Neural progenitor cell (in vitro differentiated cells): ENCODE measurements at regions not wholly inside any gene's neighbourhood (a gene's known extent, or its start where the extent isn't known, plus 50 kb on each side); places are given as distances from the start of the nearest gene placed in this dataset.

Experiments used
- DNase-seq: peaks from one replicate; pipeline ENCODE4 v3.0.0-alpha.2; 2016; ENCODE audit warnings: low spot score
- H2AFZ ChIP-seq: fragments of 200-600 bp; sonication (generic); replicated peaks from 2 replicates; pipeline ENCODE4 v1.6.1; 2016; ENCODE audit warnings: antibody characterized with exemption
- H3F3A ChIP-seq: fragments of 200-600 bp; sonication (generic); 2 replicates; pipeline ENCODE4 v1.6.1; 2016; ENCODE audit warnings: antibody characterized with exemption, low read depth
- H3K27ac ChIP-seq: fragments of 200-600 bp; sonication (generic); 2 replicates; pipeline ENCODE4 v1.5.1; 2016; ENCODE audit warnings: mild to moderate bottlenecking
- H3K27me3 ChIP-seq: fragments of 200-600 bp; sonication (generic); 2 replicates; pipeline ENCODE4 v1.6.1; 2016; ENCODE audit warnings: mild to moderate bottlenecking, moderate library complexity
- H3K36me3 ChIP-seq: fragments of 200-600 bp; sonication (generic); 2 replicates; pipeline ENCODE4 v1.5.1; 2016
- H3K4me1 ChIP-seq: fragments of 200-600 bp; sonication (generic); 2 replicates; pipeline ENCODE4 v1.6.1; 2016; ENCODE audit warnings: mixed run types
- H3K4me2 ChIP-seq: fragments of 200-600 bp; sonication (generic); 2 replicates; pipeline ENCODE4 v1.6.1; 2016
- H3K4me3 ChIP-seq: fragments of 200-600 bp; sonication (generic); 2 replicates; pipeline ENCODE4 v1.5.1; 2016
- H3K79me2 ChIP-seq: fragments of 200-600 bp; sonication (generic); 2 replicates; pipeline ENCODE4 v1.6.1; 2016; ENCODE audit warnings: low read depth
- H3K9ac ChIP-seq: fragments of 200-600 bp; sonication (generic); 2 replicates; pipeline ENCODE4 v1.6.1; 2016
- H3K9me3 ChIP-seq: fragments of 200-600 bp; sonication (generic); 2 replicates; pipeline ENCODE4 v1.5.1; 2016; ENCODE audit warnings: low read depth
- H4K20me1 ChIP-seq: fragments of 200-600 bp; sonication (generic); 2 replicates; pipeline ENCODE4 v1.6.1; 2016; ENCODE audit warnings: low read depth
- H3K27ac Mint-ChIP-seq: 3 replicates; pipeline ENCODE4 v1.8.0; 2021; ENCODE audit warnings: mixed read lengths
- H3K27me3 Mint-ChIP-seq: 2 replicates; pipeline ENCODE4 v1.8.0; 2022; ENCODE audit warnings: low read depth, mild to moderate bottlenecking, inconsistent platforms, moderate library complexity, mixed read lengths; ENCODE audit not compliant: insufficient read depth
- H3K36me3 Mint-ChIP-seq: 3 replicates; pipeline ENCODE4 v1.8.0; 2021; ENCODE audit warnings: mixed read lengths
- H3K4me1 Mint-ChIP-seq: 3 replicates; pipeline ENCODE4 v1.8.0; 2021; ENCODE audit warnings: mixed read lengths
- H3K4me3 Mint-ChIP-seq: 3 replicates; pipeline ENCODE4 v1.8.0; 2021; ENCODE audit warnings: mild to moderate bottlenecking, moderate library complexity, mixed read lengths
- H3K9me3 Mint-ChIP-seq: 3 replicates; pipeline ENCODE4 v1.8.0; 2020; ENCODE audit warnings: mixed read lengths
- CTCF ChIP-seq: fragments of 200-600 bp; sonication (generic); IDR thresholded peaks from 2 replicates; pipeline ENCODE4 v1.5.1; 2017; ENCODE audit warnings: antibody characterized with exemption, mild to moderate bottlenecking
- EZH2 ChIP-seq: fragments of 200-600 bp; sonication (generic); IDR thresholded peaks from 2 replicates; pipeline ENCODE4 v1.6.1; 2017; ENCODE audit warnings: antibody characterized with exemption, mild to moderate bottlenecking, moderate library complexity
- EZH2phosphoT487 ChIP-seq: fragments of 200-600 bp; sonication (generic); IDR thresholded peaks from 2 replicates; pipeline ENCODE4 v1.6.1; 2017; ENCODE audit warnings: antibody characterized with exemption

DNA sequence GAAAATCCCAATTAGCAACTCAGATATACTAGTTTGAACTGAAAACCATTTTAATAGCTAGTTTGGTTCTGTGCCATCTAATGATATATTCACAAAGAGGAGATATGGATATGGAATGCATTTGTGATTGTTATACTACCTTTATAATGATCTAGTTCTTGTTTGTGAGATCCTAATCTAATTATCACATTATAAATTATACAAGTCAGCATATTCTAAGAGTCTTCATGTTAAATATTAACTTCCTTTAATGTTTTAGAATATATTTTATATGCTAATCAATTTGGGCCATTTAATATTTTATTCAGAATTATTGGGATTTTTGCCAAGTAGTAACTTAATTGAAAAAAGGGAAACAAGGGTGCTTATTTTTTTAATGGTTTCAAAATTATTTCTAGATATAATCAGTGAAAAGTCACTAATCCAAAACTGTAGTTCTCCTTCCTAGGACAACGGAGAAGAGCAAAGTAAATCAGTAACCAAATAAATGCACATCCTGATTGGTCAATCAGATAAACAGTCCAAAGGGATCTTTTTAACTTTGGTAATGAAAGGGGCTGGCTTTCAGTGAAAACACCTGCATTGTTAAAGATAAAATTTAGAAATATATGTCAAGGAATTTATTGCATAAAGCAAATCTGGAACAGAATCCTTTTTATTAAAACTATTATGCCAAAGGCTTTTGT is 173.9 kb upstream of the MEOX2 start:
- H3K9ac ChIP-seq, result no peak overlapping the region
- H3K4me3 ChIP-seq, result no peak overlapping the region
- no peak overlapping the region for H2AFZ ChIP-seq
- TF ChIP-seq CTCF (no peak), EZH2 (no peak), EZH2phosphoT487 (no peak)
- no peaks in the 10 kb centered on the region for H3K27me3 ChIP-seq
- no peak overlapping the region for H3K27ac ChIP-seq
- no peak overlapping the region for H3K27ac Mint-ChIP-seq
- no peaks in the 10 kb centered on the region for H3K36me3 Mint-ChIP-seq
- no peak for DNase-seq
- peaks cover 6% of the 10 kb centered on the region for H3K9me3 Mint-ChIP-seq
- no peaks in the 10 kb centered on the region for H3K79me2 ChIP-seq
- H3K4me1 ChIP-seq, result peaks cover 8% of the 10 kb centered on the region
- no peak overlapping the region for H3K4me3 Mint-ChIP-seq
- no peaks in the 10 kb centered on the region for H3K9me3 ChIP-seq
- H3K4me1 Mint-ChIP-seq, result no peaks in the 10 kb centered on the region
- no peaks in the 10 kb centered on the region for H4K20me1 ChIP-seq
- no peaks in the 10 kb centered on the region for H3K36me3 ChIP-seq
- H3K27me3 Mint-ChIP-seq, result peaks cover 2% of the 10 kb centered on the region
- no peak overlapping the region for H3K4me2 ChIP-seq
- H3F3A ChIP-seq, result no peaks in the 10 kb centered on the region

- peaks cover 6% of the 10 kb centered on the region for H3K9me3 Mint-ChIP-seq
- no peak overlapping the region for H3K9ac ChIP-seq
- no peak overlapping the region for H3K4me2 ChIP-seq
- H3K27ac ChIP-seq, result no peak overlapping the region
- no peaks in the 10 kb centered on the region for H4K20me1 ChIP-seq
- H3K79me2 ChIP-seq, result no peaks in the 10 kb centered on the region
- H3K27me3 Mint-ChIP-seq, result peaks cover 2% of the 10 kb centered on the region
- H2AFZ ChIP-seq, result no peak overlapping the region
- H3K36me3 Mint-ChIP-seq, result no peaks in the 10 kb centered on the region
- H3F3A ChIP-seq, result no peaks in the 10 kb centered on the region
- TF ChIP-seq CTCF (no peak), EZH2 (no peak), EZH2phosphoT487 (no peak)
- no peak overlapping the region for H3K4me3 Mint-ChIP-seq
- peaks cover 8% of the 10 kb centered on the region for H3K4me1 ChIP-seq
- no peak overlapping the region for H3K4me3 ChIP-seq
- H3K4me1 Mint-ChIP-seq, result no peaks in the 10 kb centered on the region
- H3K36me3 ChIP-seq, result no peaks in the 10 kb centered on the region
- H3K27ac Mint-ChIP-seq, result no peak overlapping the region
- H3K9me3 ChIP-seq, result no peaks in the 10 kb centered on the region
- H3K27me3 ChIP-seq, result no peaks in the 10 kb centered on the region
- DNase-seq, result no peak
Measured at GRCh38 chr7:15857026-15857425, 170.5 kb upstream of the MEOX2 start.

- no peak overlapping the region for H3K27ac Mint-ChIP-seq
Measured at GRCh38 chr7:15856311-15856710, 169.8 kb upstream of the MEOX2 start.

More at GRCh38 chr7:15856311-15856710, 169.8 kb upstream of the MEOX2 start:
- Mint-ChIP-seq H3K9me3 (peaks cover 6% of the 10 kb centered on the region), H3K27me3 (peaks cover 2% of the 10 kb centered on the region), H3K4me3 (no peak overlapping the region), H3K36me3 (no peaks in the 10 kb centered on the region), H3K4me1 (no peaks in the 10 kb centered on the region)
- Histone ChIP-seq H2AFZ (no peak overlapping the region), H3K9ac (no peak overlapping the region), H3K27ac (no peak overlapping the region), H3K9me3 (no peaks in the 10 kb centered on the region), H3K27me3 (no peaks in the 10 kb centered on the region), H3K79me2 (no peaks in the 10 kb centered on the region), H3K4me1 (peaks cover 8% of the 10 kb centered on the region), H3K36me3 (no peaks in the 10 kb centered on the region), H3K4me3 (no peak overlapping the region), H4K20me1 (no peaks in the 10 kb centered on the region), H3K4me2 (no peak overlapping the region), H3F3A (no peaks in the 10 kb centered on the region)
- no peak for DNase-seq
- TF ChIP-seq EZH2 (no peak), EZH2phosphoT487 (no peak), CTCF (no peak)
